Esophagus muscularis mucosa (tissue), 4 donors: ENCODE measurements at regions not wholly inside any gene's neighbourhood (a gene's known extent, or its start where the extent isn't known, plus 50 kb on each side); places are given as distances from the start of the nearest gene placed in this dataset.

Source experiments
- CTCF ChIP-seq, 3 experiments: fragments of 200-600 bp in 2 of 3; fragments of 450-650 bp in 1 of 3; sonication (generic) in 2 of 3; IDR thresholded peaks; one replicate each; pipeline ENCODE4 v1.5.1; 2017 to 2019; ENCODE audit warnings: antibody characterized with exemption in 3 of 3, mild to moderate bottlenecking in 2 of 3, moderate library complexity in 1 of 3
- EP300 ChIP-seq: sonication (generic); formaldehyde crosslinking; IDR thresholded peaks from one replicate; pipeline ENCODE4 v1.6.1; 2017; ENCODE audit warnings: antibody characterized with exemption
- POLR2A ChIP-seq: fragments of 450-650 bp; IDR thresholded peaks from one replicate; pipeline ENCODE4 v1.6.1; 2017; ENCODE audit warnings: antibody characterized with exemption, moderate library complexity, mild to moderate bottlenecking, low read depth
- POLR2AphosphoS5 ChIP-seq, 2 donors: sonication (generic); formaldehyde crosslinking; IDR thresholded peaks; one replicate each; pipeline ENCODE4 v1.6.1; 2017; ENCODE audit warnings: antibody characterized with exemption in 2 of 2

DNA sequence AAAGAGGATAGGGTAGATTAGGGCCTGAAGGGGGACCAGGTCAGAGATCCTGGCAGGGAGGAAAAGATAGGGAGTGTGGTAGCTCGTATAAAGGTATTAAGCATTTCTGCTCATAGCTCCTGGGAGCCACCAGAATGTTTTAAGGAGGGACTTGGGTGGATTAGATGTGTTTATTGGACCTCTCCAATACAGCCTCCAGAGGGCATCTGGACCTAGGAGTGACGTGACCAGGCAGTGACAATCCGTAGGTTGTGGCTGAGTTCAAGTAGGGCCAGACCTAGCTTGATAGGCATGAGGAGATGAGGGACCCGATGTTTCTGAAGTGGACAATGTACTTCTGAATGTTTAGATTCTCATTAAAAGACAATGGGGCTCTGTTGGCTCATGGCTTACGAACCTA lies 435.2 kb downstream of the MCTP2 start:
- TF ChIP-seq POLR2A (no peak), CTCF (IDR thresholded peaks at IDR 0.05) (no peak), POLR2AphosphoS5 (IDR thresholded peaks at IDR 0.05) (no peak), EP300 (no peak)
